ENCODE measurements at regions not wholly inside any gene's neighbourhood (a gene's known extent, or its start where the extent isn't known, plus 50 kb on each side); places are given as distances from the start of the nearest gene placed in this dataset.

DNA sequence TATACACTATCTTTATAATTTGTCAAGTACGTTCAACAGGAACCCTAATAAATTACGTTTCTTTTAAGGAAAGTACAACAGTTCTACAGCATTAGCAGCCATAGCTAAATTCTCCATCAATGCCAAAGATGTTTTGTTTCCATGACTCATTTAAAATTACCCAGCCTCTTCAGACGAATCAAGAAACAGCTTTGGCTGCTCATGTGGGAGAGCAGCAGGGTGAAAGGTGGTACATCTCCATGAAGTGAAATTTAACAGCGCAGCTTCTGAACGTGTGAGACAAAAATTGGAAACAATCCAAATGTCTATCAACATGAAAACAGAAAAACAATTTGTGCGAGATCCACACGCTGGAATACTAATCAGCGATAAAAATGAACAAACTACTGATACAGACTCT is 327.3 kb upstream of the CDH6 start:
- DNase-seq (ENCODE audit: low read depth in 4 of 4, low spot score in 2 of 4): no peak

DNA sequence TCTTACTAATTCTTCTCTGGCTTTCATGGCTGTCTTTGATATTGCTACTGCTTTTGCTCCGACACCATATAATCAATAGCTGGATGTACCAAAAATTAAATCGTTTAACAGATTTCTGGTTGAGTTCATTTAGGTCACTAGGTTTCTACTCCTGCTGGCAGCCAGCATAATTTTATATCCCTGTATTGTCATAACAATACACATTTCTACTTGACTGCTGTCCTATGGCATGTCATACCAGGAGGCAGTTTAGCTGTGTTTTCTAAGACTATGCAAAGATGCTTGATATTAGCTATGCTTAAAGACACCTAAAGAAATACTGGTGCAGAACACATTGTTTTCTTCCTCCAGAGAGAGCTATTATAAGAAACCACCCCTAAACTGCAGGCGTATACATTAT is 337.2 kb upstream of the CDH6 start:
- no peak for DNase-seq (ENCODE audit: low read depth in 4 of 4, low spot score in 2 of 4)

DNA sequence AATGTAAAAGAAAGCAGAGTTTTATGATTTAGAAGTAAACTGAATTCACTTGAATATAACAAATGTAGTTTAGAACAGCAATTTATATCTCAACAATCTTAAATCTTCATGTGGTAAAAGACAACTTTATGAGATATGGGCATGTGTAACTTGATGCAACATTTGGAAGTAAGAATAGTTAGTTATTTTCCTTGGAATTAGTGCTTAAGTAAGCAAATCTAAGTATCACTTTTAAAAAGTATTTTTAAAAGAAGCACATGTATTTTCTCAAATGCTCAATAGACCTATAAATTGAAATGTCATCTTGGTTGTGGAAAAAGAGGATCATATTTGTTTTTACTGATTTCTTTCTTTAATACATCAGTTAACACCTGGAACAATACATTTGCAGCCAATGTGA is 340.3 kb upstream of the CDH6 start:
- DNase-seq (ENCODE audit: low read depth in 4 of 4, low spot score in 2 of 4): no peak

DNA sequence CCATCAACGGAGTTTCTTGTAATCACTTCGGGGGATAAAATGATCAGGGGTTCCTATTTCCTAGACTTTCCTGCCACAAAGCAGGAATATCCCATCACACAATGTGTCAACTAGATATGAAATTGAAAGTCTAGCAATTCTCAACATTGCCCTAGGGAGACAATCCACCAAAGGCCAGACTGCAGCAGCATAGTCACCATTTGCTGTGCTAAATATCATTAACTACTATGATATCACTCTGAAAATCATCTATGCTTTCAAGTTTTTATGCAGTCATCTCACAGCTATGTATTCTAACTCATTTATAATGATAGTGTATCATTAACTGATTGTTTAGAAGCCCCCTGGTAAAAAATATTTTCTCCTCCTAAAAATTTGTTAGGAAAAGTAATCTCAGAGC is 342.6 kb upstream of the CDH6 start:
- no peak for DNase-seq (ENCODE audit: low read depth in 4 of 4, low spot score in 2 of 4)

DNA sequence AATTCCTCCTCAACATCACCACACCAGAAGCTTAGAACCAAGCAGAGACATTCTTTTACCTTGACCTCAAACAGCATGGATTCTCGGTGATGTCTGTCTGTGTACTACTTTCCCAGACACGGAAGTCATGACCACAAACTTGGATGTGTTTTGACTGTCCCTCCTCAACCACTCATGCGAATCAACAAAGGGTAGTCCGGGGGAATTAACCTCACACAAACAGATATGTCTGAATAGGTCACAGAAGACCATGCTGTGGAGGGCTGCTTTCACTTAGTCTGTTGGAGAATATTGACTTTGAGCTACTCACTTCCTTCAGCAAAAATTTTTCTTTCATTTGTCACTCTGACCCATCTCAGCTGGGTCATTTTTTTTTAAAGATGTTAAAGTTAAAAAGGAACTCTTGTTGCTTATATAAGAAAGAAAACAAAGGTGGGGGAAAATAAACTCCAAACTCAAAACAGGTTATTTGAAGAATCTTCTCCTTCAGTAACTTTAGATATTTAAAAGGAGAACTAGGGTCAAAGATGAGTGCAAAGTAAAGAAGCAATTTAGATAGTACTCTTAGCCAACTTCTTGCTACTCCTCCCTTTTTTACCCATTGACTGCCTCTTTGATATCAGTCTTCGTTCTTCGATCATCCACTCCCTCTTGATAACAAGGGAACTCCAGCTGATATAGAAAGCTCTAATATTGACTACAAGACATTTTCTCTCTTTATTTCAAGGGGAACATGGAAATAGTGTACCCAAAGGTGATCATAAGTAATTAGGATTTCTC is 343.4 kb upstream of the CDH6 start:
- DNase-seq (ENCODE audit: low read depth in 4 of 4, low spot score in 2 of 4): peak in 2 of 4 donors; percentile 13 to 16

DNA sequence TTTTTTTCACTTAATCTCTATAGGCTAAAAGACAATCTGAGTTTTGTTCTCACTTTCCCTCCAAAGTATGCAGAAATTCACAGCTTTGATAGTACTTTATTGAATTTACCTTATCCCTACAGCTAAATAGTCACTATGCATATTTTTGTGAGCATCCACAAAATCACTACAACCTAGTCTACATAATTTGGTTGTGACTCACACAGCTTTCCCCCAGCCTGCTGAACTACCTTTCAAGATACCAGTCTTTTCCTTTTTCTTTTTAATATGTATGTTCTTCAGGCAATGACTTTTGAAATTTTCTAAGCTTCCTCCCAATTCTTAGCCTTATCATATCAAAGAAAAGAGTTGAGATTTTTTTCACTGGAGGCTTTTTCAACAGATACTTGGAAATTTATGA is 347.3 kb upstream of the CDH6 start:
- no peak for DNase-seq (ENCODE audit: low read depth in 4 of 4, low spot score in 2 of 4)

DNA sequence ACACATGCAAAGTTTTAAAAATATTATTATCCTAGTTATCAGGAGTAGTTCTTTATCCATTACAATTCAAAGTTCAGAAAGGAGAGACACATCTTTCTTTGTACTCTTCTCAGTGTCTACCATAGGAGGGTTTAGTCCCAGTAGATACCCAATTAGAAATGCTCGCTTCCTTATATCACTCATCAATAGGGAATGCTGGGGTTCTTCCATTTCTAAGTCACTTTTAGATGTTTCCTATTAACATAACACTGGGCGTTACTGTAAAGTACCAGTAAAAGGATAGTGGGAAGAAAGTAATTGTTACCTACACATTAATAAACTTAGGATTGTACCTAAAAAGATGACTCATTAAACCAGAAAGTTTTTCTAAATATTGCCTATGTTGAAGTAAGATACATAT is 348.3 kb upstream of the CDH6 start:
- no peak for DNase-seq (ENCODE audit: low read depth in 4 of 4, low spot score in 2 of 4)

DNA sequence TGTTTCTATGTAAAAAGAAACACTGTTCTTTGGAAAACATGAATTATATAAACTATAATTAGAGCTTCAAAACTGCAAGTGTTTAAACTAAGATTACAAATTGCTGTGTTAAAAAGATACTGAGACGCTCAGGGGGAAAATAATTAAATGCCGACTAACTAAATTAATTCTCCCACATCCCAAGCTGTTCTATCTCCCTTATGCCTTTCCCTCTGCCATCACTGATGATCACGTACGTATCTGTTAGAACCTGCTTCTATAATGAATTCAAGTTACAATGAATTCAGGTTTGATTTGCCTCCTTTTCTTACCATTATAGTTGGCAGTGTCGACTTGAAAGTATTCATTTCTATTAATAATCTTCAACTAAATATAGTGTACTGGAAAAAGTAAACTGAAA is 349.9 kb upstream of the CDH6 start:
- no peak for DNase-seq (ENCODE audit: low read depth in 4 of 4, low spot score in 2 of 4)

DNA sequence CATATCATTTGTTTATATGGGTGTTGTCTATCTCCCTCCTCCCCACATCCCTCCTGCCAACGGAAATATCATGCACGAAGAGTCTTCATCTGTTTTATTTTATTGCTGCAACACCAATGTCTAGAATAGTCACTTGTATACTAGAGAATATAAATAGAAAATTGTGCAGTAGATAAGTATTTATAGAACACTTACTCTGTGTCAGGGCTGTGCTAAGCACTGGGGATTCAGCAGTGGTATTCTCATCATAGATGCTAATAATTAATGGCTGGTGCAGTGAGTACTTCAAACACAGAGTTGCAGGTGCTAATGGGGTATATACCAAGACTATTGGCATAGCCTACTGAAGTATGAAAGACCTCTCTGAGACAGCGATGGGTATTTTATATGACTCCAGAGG is 353.5 kb upstream of the CDH6 start:
- no peak for DNase-seq (ENCODE audit: low read depth in 4 of 4, low spot score in 2 of 4)

DNA sequence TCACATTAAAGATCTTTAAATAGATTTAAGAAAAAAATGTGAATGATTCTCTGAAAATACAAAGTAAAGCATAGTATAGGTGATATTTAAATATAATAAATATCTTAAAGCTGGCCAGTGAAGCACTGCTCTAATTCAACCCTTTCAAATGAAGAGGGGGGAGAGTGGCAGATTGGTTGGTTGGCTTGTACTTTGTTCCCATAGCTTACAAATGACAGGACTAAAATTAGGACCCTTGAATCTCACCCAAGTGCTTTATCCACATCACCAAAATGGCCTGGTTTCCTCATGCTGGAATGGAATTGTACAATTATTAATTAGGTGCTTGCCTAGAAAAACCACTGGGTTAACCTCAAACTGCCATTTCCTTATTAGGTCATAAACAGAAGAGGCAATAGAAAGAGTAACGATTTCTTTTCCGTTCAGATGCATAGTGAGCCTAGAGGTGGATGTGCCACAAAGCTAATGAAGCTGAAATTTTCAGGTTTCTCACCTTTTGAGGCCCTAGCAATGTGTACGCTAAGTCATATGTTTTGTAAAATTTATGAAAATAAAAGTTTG is 354.5 kb upstream of the CDH6 start:
- no peak for DNase-seq (ENCODE audit: low read depth in 4 of 4, low spot score in 2 of 4)

DNA sequence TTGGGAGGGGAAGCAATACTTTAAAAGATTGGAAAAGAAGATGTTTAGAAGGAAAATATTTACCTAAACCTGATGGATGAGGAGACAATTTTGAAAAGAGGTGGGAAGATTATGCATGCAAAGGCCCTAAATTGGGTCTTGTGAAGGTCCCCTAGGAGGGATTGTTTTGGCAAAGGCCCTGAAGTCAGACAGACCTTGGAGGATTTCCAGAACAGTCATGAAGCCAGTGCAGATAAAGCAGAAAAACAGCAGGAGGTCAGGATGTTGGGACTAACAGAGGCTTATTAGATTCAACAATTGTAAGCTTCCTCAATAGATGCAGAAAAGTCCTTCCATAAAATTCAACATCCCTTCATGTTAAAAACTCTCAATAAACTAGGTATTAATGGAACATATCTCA is 361.0 kb upstream of the CDH6 start:
- no peak for DNase-seq (ENCODE audit: low read depth in 4 of 4, low spot score in 2 of 4)

DNA sequence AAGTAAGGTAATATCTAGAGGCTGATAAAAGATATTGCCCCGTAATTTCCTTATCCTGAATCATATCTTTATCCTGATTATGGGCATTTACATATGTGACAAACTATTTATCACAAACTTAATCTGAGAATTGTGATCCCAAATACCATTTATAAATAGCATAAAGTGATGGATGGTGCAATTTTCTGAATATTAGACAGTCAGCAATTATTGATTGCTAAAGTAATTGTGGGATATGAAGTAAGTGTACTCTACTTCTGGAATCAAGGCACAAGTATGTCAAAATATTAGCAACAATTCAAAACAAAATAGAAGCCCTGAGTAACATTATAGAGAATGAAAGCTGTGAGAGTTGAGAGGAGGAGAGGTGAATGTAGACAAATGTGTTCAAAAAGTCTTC is 361.9 kb upstream of the CDH6 start:
- DNase-seq (ENCODE audit: low read depth in 4 of 4, low spot score in 2 of 4): no peak

DNA sequence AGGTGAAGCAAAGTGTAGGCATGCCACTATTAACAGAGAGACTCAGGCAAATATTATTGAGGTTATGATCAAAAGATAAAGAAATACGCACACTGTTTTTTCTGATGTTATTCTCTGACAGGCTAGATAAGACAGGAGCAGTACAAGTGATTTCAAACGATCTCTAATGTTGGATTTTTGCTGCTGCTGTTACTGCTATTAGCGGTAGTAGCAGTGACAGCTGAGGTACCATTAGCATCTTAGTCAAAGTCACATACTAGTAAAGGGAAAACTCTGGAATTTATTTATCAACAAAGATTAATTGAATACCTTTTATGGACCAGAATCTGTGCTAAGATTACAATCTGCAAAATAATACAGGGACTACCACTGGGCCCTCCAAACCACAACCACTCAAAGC is 362.4 kb upstream of the CDH6 start:
- no peak for DNase-seq (ENCODE audit: low read depth in 4 of 4, low spot score in 2 of 4)

DNA sequence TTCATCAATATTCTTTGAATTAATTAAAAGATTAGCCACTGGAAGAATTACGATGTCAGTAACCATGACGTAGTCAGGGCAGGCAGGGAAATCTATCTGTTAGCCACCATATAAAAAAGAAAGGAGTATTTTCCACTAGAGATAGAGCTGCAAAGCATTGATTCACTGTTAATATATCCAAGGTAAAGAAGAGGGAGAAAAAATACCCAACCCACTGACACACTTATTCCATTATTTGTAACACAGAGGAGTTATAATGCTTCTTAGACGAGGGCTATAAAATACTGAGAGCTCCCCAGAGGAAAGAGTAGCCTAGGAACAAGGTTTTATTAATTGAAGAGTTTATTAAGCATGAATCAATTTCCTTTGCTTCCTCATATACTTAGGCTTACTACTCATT is 382.2 kb upstream of the CDH6 start:
- DNase-seq (ENCODE audit: low read depth in 4 of 4, low spot score in 2 of 4): no peak

DNA sequence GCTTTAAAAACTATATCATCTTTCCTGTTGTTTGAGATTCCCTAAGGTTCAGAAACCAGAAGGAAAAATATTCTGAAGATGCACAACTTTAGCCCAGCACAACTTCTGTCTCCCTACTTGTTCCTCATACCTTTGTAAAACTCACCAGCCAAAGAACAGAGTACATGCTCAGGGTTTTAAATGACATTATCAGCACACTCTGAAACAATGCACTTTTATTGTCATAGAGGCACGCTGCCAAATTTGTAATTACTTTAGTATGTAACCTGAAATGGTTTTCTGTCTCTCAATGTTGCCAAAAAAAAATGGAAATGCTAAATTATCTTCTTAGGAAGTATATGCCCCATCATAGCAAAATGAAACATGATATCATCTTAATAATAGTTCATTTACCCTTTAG is 383.6 kb upstream of the CDH6 start:
- DNase-seq (ENCODE audit: low read depth in 4 of 4, low spot score in 2 of 4): no peak

DNA sequence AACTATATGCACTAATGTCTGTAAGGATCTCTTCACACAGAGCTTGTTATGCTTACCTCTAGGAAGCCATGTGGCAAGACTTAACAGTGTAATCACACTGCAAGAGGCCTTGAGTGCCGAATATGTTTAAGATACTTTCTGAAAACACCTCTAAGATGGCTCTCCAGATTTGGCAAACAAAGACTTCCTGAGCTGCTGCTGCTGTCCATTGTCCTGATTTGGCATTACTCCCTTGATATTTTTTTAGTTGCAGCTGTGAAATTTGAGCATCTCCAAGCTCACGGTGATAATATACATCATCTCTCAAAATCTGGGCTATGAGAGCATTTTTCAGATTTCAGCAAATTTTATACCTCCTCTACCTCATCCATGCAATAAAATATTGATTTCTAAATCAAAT is 384.5 kb upstream of the CDH6 start:
- peak in 1 of 4 donors; percentile 2 for DNase-seq (ENCODE audit: low read depth in 4 of 4, low spot score in 2 of 4)

DNA sequence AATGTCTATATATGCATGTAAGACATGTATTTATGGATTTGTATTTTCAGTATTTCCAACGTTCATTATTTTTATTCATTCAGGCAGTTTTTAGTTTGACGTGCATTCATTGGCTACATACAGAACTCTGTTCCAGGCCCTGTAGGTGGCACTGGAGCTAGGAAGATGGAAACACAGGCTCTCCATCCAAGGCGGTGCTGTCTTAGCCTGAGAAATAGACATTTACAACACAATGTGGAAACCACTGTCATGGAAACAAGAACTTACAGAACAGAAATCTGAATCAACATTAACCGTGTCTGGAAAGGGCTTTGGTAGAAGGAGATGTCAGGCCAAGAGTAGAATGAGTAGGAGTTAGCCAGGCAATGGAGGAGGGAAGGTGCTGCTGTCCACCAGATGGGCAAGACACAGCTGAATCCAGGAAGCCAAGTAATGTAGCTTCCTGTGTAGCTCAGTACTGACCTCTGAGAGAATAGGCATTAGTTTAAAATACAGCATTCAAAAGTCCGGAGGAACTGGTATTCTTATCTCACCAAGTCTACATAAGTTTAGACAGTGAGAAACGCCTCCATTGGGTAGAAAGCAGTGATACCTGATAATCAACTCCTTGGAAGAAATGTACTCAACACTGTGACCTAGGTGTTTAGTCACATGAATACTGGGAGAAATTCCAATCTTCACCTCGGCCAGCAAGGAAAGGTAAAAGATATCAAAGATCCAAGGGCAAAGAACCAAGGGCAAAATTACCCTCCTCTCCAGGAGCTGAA is 388.6 kb upstream of the CDH6 start:
- DNase-seq (ENCODE audit: low read depth in 4 of 4, low spot score in 2 of 4): peak in 1 of 4 donors; percentile 2

DNA sequence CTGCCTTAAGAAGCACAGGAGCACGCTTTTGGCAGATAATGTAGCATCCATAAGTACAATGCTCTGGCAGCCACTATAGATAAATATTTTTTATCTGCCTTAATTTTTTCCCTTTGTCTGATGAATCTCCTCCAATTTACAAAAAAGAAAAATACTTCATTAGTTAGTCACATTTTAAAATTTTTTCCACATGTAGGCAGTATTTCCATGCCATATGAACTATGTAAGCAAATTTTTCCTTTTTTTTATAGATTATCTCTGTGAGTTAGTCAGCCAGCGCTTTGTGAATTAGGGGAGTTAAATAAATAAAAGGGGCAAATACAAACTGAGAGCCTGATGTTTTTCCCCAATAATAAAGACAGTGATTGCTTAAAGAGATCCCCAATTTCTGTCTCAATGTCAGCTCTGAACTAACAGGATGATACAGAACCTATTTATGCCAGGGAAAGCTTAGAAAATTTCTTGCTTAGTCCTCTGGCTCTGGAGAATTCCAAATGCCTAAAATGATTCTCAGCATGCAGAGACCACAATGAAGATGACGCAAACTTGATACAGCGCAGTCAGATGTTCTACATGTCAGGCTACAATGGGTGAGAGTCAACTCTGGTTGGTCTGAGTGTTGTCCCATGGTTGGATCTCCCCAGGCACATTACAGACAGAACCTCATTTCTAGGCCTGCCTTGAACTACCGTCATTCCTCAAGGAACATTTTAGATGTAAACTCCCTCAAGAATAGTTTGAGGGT is 390.4 kb upstream of the CDH6 start:
- DNase-seq (ENCODE audit: low read depth in 4 of 4, low spot score in 2 of 4): no peak

DNA sequence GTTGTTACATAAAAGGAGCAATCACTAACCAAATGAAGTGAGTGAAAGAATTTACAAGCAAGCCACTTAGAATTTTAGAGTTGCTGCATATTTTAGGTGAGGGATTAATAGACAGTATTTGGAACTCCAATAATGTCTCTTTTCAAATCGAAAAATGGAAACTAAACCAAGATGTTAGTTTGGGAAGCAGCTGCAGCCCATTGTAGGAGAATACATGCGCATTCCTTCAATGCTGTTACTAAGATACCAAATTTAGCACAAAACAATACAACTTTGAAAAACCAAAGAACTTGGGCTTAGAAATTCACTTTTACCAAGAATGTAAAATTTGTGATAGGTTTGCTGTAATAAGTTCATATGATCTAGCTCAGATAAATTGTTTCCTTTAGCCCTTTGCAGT is 411.8 kb upstream of the CDH6 start:
- DNase-seq (ENCODE audit: low read depth in 4 of 4, low spot score in 2 of 4): no peak

DNA sequence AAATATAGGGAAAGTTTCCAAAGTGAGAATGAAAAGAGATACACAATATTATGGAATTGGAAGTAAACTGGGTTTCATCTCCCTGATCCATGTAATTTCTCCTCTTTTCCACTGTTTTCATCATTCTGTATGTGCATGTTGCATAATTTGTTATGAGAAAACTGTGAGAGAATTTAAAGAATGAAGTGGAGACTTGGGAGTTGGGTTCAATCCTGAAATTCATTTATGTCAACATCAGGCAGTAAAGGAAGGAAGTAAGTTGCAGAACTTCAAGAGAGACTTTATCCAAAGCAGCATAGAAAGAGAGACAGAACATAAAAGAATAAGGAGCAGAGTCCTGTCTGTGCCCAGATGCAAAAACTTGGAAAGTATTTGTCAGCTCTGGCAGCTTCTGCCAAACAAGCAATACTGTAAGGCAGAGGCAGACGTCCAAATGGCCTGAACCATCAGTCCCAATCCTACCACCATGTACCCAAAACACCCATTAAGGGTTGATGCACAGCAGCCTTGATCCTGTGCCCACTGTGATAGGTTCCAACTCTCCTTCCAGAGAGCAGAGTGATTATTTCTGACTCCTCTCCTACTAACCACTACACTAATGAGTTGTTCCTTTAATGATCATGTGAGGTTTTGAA is 425.3 kb upstream of the CDH6 start:
- no peak for DNase-seq (ENCODE audit: low read depth in 4 of 4, low spot score in 2 of 4)

DNA sequence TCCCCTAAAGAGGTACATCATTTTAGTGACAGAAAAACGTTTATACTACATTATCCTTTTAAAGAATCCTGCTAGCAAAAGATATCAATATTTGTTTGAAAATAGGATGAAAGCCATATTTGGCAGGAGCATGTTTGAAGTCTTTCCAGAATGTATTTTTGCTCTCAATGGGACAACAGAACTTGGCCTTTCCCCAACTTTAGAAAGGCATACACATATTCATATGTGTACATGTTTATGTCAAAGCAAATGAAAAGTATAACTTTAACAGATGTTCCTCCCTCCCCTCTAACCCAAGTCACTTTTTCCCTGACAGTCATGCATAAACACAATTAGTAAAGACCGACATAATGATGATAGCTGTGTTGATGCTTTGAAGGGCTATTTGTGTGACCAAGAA is 427.8 kb upstream of the CDH6 start:
- no peak for DNase-seq (ENCODE audit: low read depth in 4 of 4, low spot score in 2 of 4)

Data from left renal cortex interstitium (tissue), 4 donors.